SU-DHL-6 (cell line): ENCODE measurements at regions not wholly inside any gene's neighbourhood (a gene's known extent, or its start where the extent isn't known, plus 50 kb on each side); places are given as distances from the start of the nearest gene placed in this dataset.

Experiments
- H2AFZ ChIP-seq: fragments of 200-600 bp; sonication (generic); 2 replicates; pipeline ENCODE4 v1.6.1; 2014; ENCODE audit warnings: low read depth, mild to moderate bottlenecking, moderate library complexity, mixed read lengths, antibody characterized with exemption, low read length; ENCODE audit not compliant: severe bottlenecking
- H3F3A ChIP-seq: fragments of 200-600 bp; shearing (Covaris generic); 2 replicates; pipeline ENCODE4 v1.6.0; 2016; ENCODE audit warnings: antibody characterized with exemption, mild to moderate bottlenecking; ENCODE audit not compliant: insufficient read depth
- H3K27ac ChIP-seq: fragments of 200-600 bp; sonication (generic); 2 replicates; pipeline ENCODE4 v1.5.1; 2016; ENCODE audit warnings: low read depth, mild to moderate bottlenecking, low read length, moderate library complexity, mixed read lengths
- H3K27me3 ChIP-seq: fragments of 200-600 bp; sonication (generic), shearing (Covaris generic); 2 replicates; pipeline ENCODE4 v1.6.0; 2014; ENCODE audit warnings: mild to moderate bottlenecking, low read length
- H3K36me3 ChIP-seq: fragments of 200-600 bp; sonication (generic); 2 replicates; pipeline ENCODE4 v1.6.1; 2014; ENCODE audit warnings: mild to moderate bottlenecking, low read length, mixed read lengths
- H3K4me2 ChIP-seq: fragments of 300-600, 200-600 bp; shearing (Covaris generic), sonication (generic); 2 replicates; pipeline ENCODE4 v1.6.0; 2014; ENCODE audit warnings: low read length, low read depth, mild to moderate bottlenecking; ENCODE audit not compliant: poor library complexity, severe bottlenecking
- H3K4me3 ChIP-seq: fragments of 200-600 bp; sonication (generic); 2 replicates; pipeline ENCODE4 v1.5.1; 2014; ENCODE audit warnings: antibody characterized with exemption, low read length, mild to moderate bottlenecking, mixed read lengths; ENCODE audit not compliant: insufficient read depth, poor library complexity, severe bottlenecking
- H3K79me2 ChIP-seq: fragments of 200-600 bp; sonication (generic); 2 replicates; pipeline ENCODE4 v1.6.1; 2014; ENCODE audit warnings: mild to moderate bottlenecking, low read length, moderate library complexity; ENCODE audit not compliant: insufficient read depth
- H3K9ac ChIP-seq: fragments of 200-600 bp; sonication (generic); 2 replicates; pipeline ENCODE4 v1.7.0; 2014; ENCODE audit warnings: mild to moderate bottlenecking, low read length
- H3K9me2 ChIP-seq: fragments of 200-600 bp; sonication (generic); replicated peaks from 2 replicates; pipeline ENCODE4 v1.6.1; 2014; ENCODE audit warnings: low read length; ENCODE audit not compliant: insufficient read depth
- H3K9me3 ChIP-seq: fragments of 200-600 bp; sonication (generic); 2 replicates; pipeline ENCODE4 v1.6.1; 2014; ENCODE audit warnings: low read length, mixed read lengths; ENCODE audit not compliant: insufficient read depth
- H4K20me1 ChIP-seq: fragments of 200-600 bp; sonication (generic); 2 replicates; pipeline ENCODE4 v1.6.1; 2014; ENCODE audit warnings: low read depth, mild to moderate bottlenecking, antibody characterized with exemption, low read length, moderate library complexity, mixed read lengths
- EZH2phosphoT487 ChIP-seq: fragments of 200-600 bp; sonication (generic), shearing (Covaris generic); conservative IDR thresholded peaks from 2 replicates; pipeline ENCODE4 v1.6.1; 2018; ENCODE audit warnings: mild to moderate bottlenecking, antibody characterized with exemption, low read length, moderate library complexity, mixed read lengths
- TF ChIP-seq, protein P1 (sequence below): fragments of 200-600 bp; sonication (generic); IDR thresholded peaks from one replicate; pipeline ENCODE4 v1.5.1; 2017; ENCODE audit warnings: antibody characterized with exemption, mild to moderate bottlenecking, low read length, moderate library complexity; ENCODE audit not compliant: insufficient read depth, poor library complexity, severe bottlenecking

DNA sequence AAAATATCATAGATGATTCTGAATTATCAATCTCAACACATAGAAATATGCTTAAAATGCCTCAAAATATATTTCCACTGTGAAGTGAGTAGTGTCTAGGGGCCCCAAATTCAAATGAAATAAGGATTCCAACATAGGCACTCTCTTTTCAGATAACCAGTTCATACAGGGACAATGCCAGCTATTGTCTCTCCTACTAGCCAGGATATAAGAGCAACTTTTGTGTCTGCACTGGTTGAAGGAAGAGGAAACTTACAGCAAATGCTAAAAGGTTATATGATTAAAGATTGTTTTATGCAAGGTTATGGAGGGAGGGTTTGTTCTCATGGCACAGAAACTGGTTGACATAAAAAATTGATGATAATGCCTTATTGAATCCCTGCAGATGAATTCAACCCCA lies 579.4 kb upstream of the ALCAM start:
- TF ChIP-seq EZH2phosphoT487 = no peak
- TF ChIP-seq, protein P1, sequence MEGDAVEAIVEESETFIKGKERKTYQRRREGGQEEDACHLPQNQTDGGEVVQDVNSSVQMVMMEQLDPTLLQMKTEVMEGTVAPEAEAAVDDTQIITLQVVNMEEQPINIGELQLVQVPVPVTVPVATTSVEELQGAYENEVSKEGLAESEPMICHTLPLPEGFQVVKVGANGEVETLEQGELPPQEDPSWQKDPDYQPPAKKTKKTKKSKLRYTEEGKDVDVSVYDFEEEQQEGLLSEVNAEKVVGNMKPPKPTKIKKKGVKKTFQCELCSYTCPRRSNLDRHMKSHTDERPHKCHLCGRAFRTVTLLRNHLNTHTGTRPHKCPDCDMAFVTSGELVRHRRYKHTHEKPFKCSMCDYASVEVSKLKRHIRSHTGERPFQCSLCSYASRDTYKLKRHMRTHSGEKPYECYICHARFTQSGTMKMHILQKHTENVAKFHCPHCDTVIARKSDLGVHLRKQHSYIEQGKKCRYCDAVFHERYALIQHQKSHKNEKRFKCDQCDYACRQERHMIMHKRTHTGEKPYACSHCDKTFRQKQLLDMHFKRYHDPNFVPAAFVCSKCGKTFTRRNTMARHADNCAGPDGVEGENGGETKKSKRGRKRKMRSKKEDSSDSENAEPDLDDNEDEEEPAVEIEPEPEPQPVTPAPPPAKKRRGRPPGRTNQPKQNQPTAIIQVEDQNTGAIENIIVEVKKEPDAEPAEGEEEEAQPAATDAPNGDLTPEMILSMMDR = no peak
- no peaks in the 10 kb centered on the region for H3K9me3 ChIP-seq
- no peaks in the 10 kb centered on the region for H3K27me3 ChIP-seq
- H3K27ac ChIP-seq = no peak overlapping the region
- H4K20me1 ChIP-seq = no peaks in the 10 kb centered on the region
- H3K9me2 ChIP-seq = no peaks in the 10 kb centered on the region
- no peak overlapping the region for H3K9ac ChIP-seq
- H3K4me2 ChIP-seq = no peak overlapping the region
- H2AFZ ChIP-seq = no peak overlapping the region
- H3K4me3 ChIP-seq = no peak overlapping the region
- no peaks in the 10 kb centered on the region for H3K79me2 ChIP-seq
- no peaks in the 10 kb centered on the region for H3K36me3 ChIP-seq
- no peaks in the 10 kb centered on the region for H3F3A ChIP-seq

DNA sequence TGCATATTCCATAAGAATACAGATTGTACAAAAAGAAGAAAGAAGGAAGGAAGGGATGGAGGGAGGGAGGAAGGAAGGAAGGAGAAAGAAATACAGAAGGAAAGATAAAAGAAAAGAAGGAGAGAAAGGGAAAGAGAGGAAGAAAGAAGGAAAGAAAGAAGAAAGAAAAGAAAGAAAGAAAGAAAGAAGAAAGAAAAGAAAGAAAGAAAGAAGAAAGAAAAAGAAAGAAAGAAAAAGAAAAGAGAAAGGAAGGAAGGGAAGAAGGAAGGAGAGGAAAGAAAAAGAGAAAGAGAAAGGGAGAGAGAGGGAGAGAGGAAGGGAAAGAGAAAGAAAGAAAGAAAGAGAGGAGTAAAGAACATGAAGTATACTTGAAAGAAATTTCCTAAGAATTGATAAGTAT lies 577.9 kb upstream of the ALCAM start:
- TF ChIP-seq EZH2phosphoT487 = no peak
- TF ChIP-seq, protein P1 = no peak
- H3F3A ChIP-seq = no peaks in the 10 kb centered on the region
- H3K79me2 ChIP-seq = no peaks in the 10 kb centered on the region
- no peaks in the 10 kb centered on the region for H4K20me1 ChIP-seq
- H2AFZ ChIP-seq = no peak overlapping the region
- H3K4me3 ChIP-seq = no peak overlapping the region
- H3K27ac ChIP-seq = no peak overlapping the region
- no peaks in the 10 kb centered on the region for H3K9me3 ChIP-seq
- H3K9me2 ChIP-seq = no peaks in the 10 kb centered on the region
- H3K4me2 ChIP-seq = no peak overlapping the region
- no peak overlapping the region for H3K9ac ChIP-seq
- no peaks in the 10 kb centered on the region for H3K36me3 ChIP-seq
- H3K27me3 ChIP-seq = no peaks in the 10 kb centered on the region

- no peaks in the 10 kb centered on the region for H3K9me3 ChIP-seq
- H3K9me2 ChIP-seq = no peaks in the 10 kb centered on the region
- no peak overlapping the region for H3K27ac ChIP-seq
- H3K4me2 ChIP-seq = no peak overlapping the region
- TF ChIP-seq, protein P1 = no peak
- no peak for TF ChIP-seq EZH2phosphoT487
- no peaks in the 10 kb centered on the region for H3K36me3 ChIP-seq
- H3K4me3 ChIP-seq = no peak overlapping the region
- no peaks in the 10 kb centered on the region for H4K20me1 ChIP-seq
- no peaks in the 10 kb centered on the region for H3F3A ChIP-seq
- no peak overlapping the region for H2AFZ ChIP-seq
- no peaks in the 10 kb centered on the region for H3K27me3 ChIP-seq
- no peaks in the 10 kb centered on the region for H3K79me2 ChIP-seq
- no peak overlapping the region for H3K9ac ChIP-seq
Measured at GRCh38 chr3:104791331-104791730, 575.4 kb upstream of the ALCAM start.
